Body of pancreas (tissue), 4 donors: ENCODE measurements at regions not wholly inside any gene's neighbourhood (a gene's known extent, or its start where the extent isn't known, plus 50 kb on each side); places are given as distances from the start of the nearest gene placed in this dataset.

Source experiments
- ATAC-seq: fragments of 150-250 bp; one replicate; pipeline ENCODE4 v1.9.1; 2016
- DNase-seq, 4 donors: peaks; one replicate each; pipeline ENCODE4 v3.0.0-alpha.2; 2019
- H3K27ac ChIP-seq, 4 donors: fragments of 200-600 bp; sonication (generic); 1 replicate in 3 of 4; 2 replicates in 1 of 4; pipeline versions ENCODE4 v1.5.1 to v1.6.1; 2016 to 2019; ENCODE audit warnings: mild to moderate bottlenecking in 1 of 4, mixed read lengths in 1 of 4, moderate library complexity in 1 of 4
- H3K27me3 ChIP-seq, 2 donors: fragments of 200-600 bp; sonication (generic); one replicate each; pipeline ENCODE4 v1.6.0; 2016; ENCODE audit warnings: mild to moderate bottlenecking in 1 of 2
- H3K36me3 ChIP-seq, 2 donors: fragments of 200-600 bp; sonication (generic); replicated peaks in 1 of 2; 2 replicates each; pipeline ENCODE4 v1.5.1; 2016; ENCODE audit warnings: low read depth in 2 of 2; ENCODE audit not compliant: insufficient read depth in 1 of 2
- H3K4me1 ChIP-seq: fragments of 200-600 bp; sonication (generic); one replicate; pipeline ENCODE4 v1.6.0; 2016
- H3K4me3 ChIP-seq, 2 donors: fragments of 200-600 bp; sonication (generic); 1 replicate in 1 of 2; 2 replicates in 1 of 2; pipeline ENCODE4 v1.5.1; 2016 to 2019
- H3K9me3 ChIP-seq, 3 donors: fragments of 200-600 bp; sonication (generic); 1 replicate in 2 of 3; 2 replicates in 1 of 3; pipeline ENCODE4 v1.5.1; 2016
- CTCF ChIP-seq, 7 experiments: fragments of 450-650 bp in 4 of 7; fragments of 200-600 bp in 3 of 7; sonication (generic) in 3 of 7; IDR thresholded peaks; one replicate each; pipeline ENCODE4 v1.5.1; 2016 to 2019; ENCODE audit warnings: antibody characterized with exemption in 7 of 7
- POLR2A ChIP-seq, 3 donors: fragments of 450-650 bp; IDR thresholded peaks; one replicate each; pipeline ENCODE4 v1.6.1; 2016; ENCODE audit warnings: antibody characterized with exemption in 3 of 3, mild to moderate bottlenecking in 2 of 3
- WGBS, 2 donors: methylation state at CpG; one replicate each; pipeline ENCODE4 v1.1.5; 2017; 5-methylcytosine and 5-hydroxymethylcytosine counted together
- intact Hi-C: fragments of 100-400 bp; cut with DNase I; formaldehyde crosslinking; loops from one replicate; pipeline ENCODE4 v1.15.1; 2023

DNA sequence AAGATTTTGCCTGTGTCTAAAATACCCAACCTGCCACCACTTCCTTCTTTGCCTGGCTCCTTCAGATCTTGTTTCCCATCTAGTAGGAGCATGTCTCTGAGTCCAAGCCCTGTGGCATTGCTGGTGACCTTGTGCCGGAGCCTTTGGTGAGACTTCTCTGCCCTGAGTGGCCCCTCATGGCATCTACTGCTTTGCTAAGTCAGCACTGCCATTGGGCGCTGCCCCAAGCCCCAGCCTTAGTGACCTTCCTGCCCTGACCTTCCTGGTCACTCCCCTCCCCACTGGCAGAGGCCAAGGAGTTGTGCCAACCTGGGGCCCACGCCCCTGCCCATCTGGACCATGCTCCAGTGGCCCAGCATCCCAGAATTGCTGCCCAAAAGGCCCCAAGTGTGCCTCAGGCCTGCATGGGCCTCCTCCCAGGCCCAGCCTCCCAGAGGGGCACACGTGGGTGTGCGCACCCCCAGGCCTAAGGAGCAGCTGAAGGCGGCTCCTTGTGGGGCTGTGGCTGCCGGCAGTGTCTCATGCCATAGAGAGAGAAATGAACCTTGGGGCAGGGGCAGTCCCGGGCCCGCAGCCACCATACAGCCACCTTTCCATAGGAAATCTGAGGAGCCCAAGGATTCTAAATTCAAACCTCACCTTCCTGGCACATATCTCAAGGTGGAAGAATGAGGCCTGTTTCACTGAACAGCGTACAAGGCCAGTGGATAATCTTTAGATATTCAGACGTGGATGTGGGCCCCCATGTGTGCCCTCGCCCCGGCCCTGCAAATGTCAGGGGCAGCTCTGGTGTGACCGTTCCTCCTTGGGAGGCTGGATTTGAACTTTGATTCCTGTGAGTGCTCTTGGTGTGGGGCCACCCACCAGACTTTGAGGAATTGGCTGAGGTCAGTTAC lies 100.2 kb upstream of the SLC66A3 start:
- ATAC-seq = no peak
- H3K27ac ChIP-seq = no peak overlapping the region
- WGBS, 2 donors = 93% methylated on average over 3 to 13 of the region's 14 CpGs
- H3K27me3 ChIP-seq = no peaks in the 10 kb centered on the region
- H3K36me3 ChIP-seq = no peaks in the 10 kb centered on the region
- TF ChIP-seq POLR2A (IDR thresholded peaks at IDR 0.05) (no peak), CTCF (IDR thresholded peaks at IDR 0.05) (no peak)
- H3K9me3 ChIP-seq = no peaks in the 10 kb centered on the region
- no peak for DNase-seq
- no peaks in the 10 kb centered on the region for H3K4me1 ChIP-seq
- intact Hi-C loops = no loop called here
- H3K4me3 ChIP-seq = no peak overlapping the region

GRCh38 chr2:11055679-11056215 lies 99.5 kb upstream of the SLC66A3 start:
- Histone ChIP-seq H3K4me3 (no peak overlapping the region), H3K27ac (no peak overlapping the region), H3K36me3 (no peaks in the 10 kb centered on the region), H3K9me3 (peaks cover 0 to 3% (median 0%) of the 10 kb centered on the region in 3 donors), H3K4me1 (no peaks in the 10 kb centered on the region), H3K27me3 (no peaks in the 10 kb centered on the region)
- 90 to 92% methylated on average over 9 of the region's 9 CpGs for WGBS, 2 donors
- no peak for TF ChIP-seq CTCF (IDR thresholded peaks at IDR 0.05)
- DNase-seq (no peak), ATAC-seq (no peak)
- intact Hi-C loops = no loop called here

GRCh38 chr2:11056614-11057013 lies 98.7 kb upstream of the SLC66A3 start:
- H3K9me3 ChIP-seq = peaks cover 0 to 7% (median 0%) of the 10 kb centered on the region in 3 donors
- no peaks in the 10 kb centered on the region for H3K27me3 ChIP-seq
- no peak overlapping the region for H3K27ac ChIP-seq
- no peaks in the 10 kb centered on the region for H3K4me1 ChIP-seq
- no peaks in the 10 kb centered on the region for H3K36me3 ChIP-seq
- no peak overlapping the region for H3K4me3 ChIP-seq
- TF ChIP-seq POLR2A (IDR thresholded peaks at IDR 0.05) (no peak), CTCF (IDR thresholded peaks at IDR 0.05) (no peak)
- ATAC-seq = no peak
- WGBS, 2 donors = 70 to 82% methylated on average over 6 of the region's 6 CpGs
- DNase-seq = no peak
- intact Hi-C loops = no loop called here

DNA sequence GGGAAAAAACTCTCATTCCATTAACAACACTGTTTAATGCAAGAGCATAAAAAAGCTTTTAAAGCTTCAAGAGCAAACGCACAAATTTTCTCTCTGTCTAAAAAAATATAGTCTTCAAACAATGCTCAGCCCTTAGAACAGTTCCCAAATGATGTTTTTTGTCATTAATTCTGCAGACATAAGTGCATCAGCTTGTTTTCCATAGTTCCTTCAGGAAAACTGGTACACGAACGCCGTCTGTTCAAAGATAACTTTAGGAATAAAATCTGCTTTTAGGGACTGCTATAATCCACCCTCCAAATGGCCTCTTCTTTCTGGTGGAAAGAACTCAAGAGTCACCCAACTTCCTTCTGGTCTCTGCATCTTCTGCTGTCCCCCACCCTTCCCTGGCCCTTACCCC lies 98.2 kb upstream of the SLC66A3 start:
- no peak for ATAC-seq
- Histone ChIP-seq H3K27ac (no peak overlapping the region), H3K9me3 (peaks cover 0 to 8% (median 0%) of the 10 kb centered on the region in 3 donors), H3K4me3 (no peak overlapping the region), H3K27me3 (no peaks in the 10 kb centered on the region), H3K36me3 (no peaks in the 10 kb centered on the region), H3K4me1 (no peaks in the 10 kb centered on the region)
- no peak for TF ChIP-seq CTCF (IDR thresholded peaks at IDR 0.05)
- no peak for TF ChIP-seq POLR2A (IDR thresholded peaks at IDR 0.05)
- 68 to 88% methylated on average over 4 of the region's 4 CpGs for WGBS, 2 donors
- DNase-seq = no peak
- intact Hi-C loops = no loop called here
